SK-N-SH (cell line): ENCODE measurements at regions not wholly inside any gene's neighbourhood (a gene's known extent, or its start where the extent isn't known, plus 50 kb on each side); places are given as distances from the start of the nearest gene placed in this dataset.
"Not testable (repeated sequence)": the region's sequence is repeated elsewhere in the genome, so short reads cannot be mapped to it uniquely, and the experiment has no call there.

Source experiments
- CTCF ChIA-PET: fragments of 300-600, 350-600 bp; formaldehyde crosslinking; extraction: SDS; loops from one replicate; lab custom pipeline; 2021; lab: Yijun Ruan, JAX
- POLR2A ChIA-PET: fragments of 350-600 bp; sonication (Branson Sonifier 250); formaldehyde crosslinking; extraction: SDS; loops from one replicate; lab custom pipeline; 2020; ENCODE audit warnings: antibody characterized with exemption, inconsistent platforms; lab: Yijun Ruan, JAX
- DNase-seq: peaks from one replicate; pipeline ENCODE4 v3.0.0; 2012
- H2AFZ ChIP-seq: fragments of 200-600 bp; sonication (generic); 2 replicates; pipeline ENCODE4 v1.8.1; 2016; ENCODE audit warnings: antibody characterized with exemption, mild to moderate bottlenecking, low read depth
- H3F3A ChIP-seq: fragments of 200-600 bp; sonication (generic); replicated peaks from 2 replicates; pipeline ENCODE3; 2016; ENCODE audit warnings: antibody characterized with exemption, mild to moderate bottlenecking; ENCODE audit not compliant: insufficient read depth
- H3K27ac ChIP-seq, 2 experiments: fragments of 200-500 bp in 1 of 2; fragments of 200-600 bp in 1 of 2; sonication (Bioruptor generic) in 1 of 2; sonication (generic), shearing (Covaris generic) in 1 of 2; 2 replicates each; pipeline versions ENCODE4 v1.5.1 to v1.6.1; 2014 to 2016; ENCODE audit warnings: low read depth in 2 of 2, inconsistent platforms in 1 of 2, low read length in 1 of 2, mild to moderate bottlenecking in 1 of 2, mixed read lengths in 1 of 2
- H3K27me3 ChIP-seq: fragments of 200-600 bp; sonication (generic), shearing (Covaris generic); 2 replicates; pipeline ENCODE4 v1.6.1; 2016; ENCODE audit warnings: mixed run types; ENCODE audit not compliant: insufficient read depth
- H3K36me3 ChIP-seq, 2 experiments: fragments of 200-500 bp in 1 of 2; fragments of 200-600 bp in 1 of 2; sonication (Bioruptor generic) in 1 of 2; sonication (generic) in 1 of 2; replicated peaks in 1 of 2; 2 replicates each; pipeline versions ENCODE3 to v1.5.1; 2014 to 2016; ENCODE audit warnings: low read length in 1 of 2, mild to moderate bottlenecking in 1 of 2; ENCODE audit not compliant: insufficient read depth in 2 of 2, control insufficient read depth in 1 of 2
- H3K4me1 ChIP-seq, 2 experiments: fragments of 200-500 bp in 1 of 2; fragments of 200-600 bp in 1 of 2; sonication (Bioruptor generic) in 1 of 2; sonication (generic), shearing (Covaris generic) in 1 of 2; 2 replicates each; pipeline versions ENCODE4 v1.5.1 to v1.6.1; 2014 to 2016; ENCODE audit warnings: low read depth in 1 of 2, low read length in 1 of 2, mixed run types in 1 of 2; ENCODE audit not compliant: insufficient read depth in 2 of 2, control insufficient read depth in 1 of 2
- H3K4me2 ChIP-seq: fragments of 200-600 bp; sonication (generic), shearing (Covaris generic); 2 replicates; pipeline ENCODE4 v1.6.1; 2017; ENCODE audit warnings: mixed run types
- H3K4me3 ChIP-seq, 2 experiments: fragments of 200-500 bp in 1 of 2; fragments of 200-600 bp in 1 of 2; sonication (Bioruptor generic) in 1 of 2; sonication (generic), shearing (Covaris generic) in 1 of 2; 2 replicates each; pipeline versions ENCODE4 v1.5.1 to v1.8.1; 2014 to 2016; ENCODE audit warnings: low read depth in 2 of 2, inconsistent platforms in 1 of 2, low read length in 1 of 2, mild to moderate bottlenecking in 1 of 2, mixed read lengths in 1 of 2, moderate library complexity in 1 of 2
- H3K79me2 ChIP-seq: fragments of 200-600 bp; sonication (generic); 2 replicates; pipeline ENCODE4 v1.8.1; 2017; ENCODE audit warnings: mild to moderate bottlenecking; ENCODE audit not compliant: insufficient read depth
- H3K9ac ChIP-seq: fragments of 200-600 bp; sonication (generic); 2 replicates; pipeline ENCODE4 v1.6.1; 2017; ENCODE audit warnings: mixed run types
- H3K9me2 ChIP-seq: fragments of 200-600 bp; sonication (generic); 2 replicates; pipeline ENCODE4 v1.6.1; 2017; ENCODE audit warnings: mixed run types
- H3K9me3 ChIP-seq: fragments of 200-600 bp; sonication (generic); 2 replicates; pipeline ENCODE4 v1.6.1; 2017; ENCODE audit warnings: mixed run types, mild to moderate bottlenecking, moderate library complexity
- H4K20me1 ChIP-seq: fragments of 200-600 bp; sonication (generic); 2 replicates; pipeline ENCODE4 v1.6.1; 2017; ENCODE audit warnings: mild to moderate bottlenecking, mixed run types; ENCODE audit not compliant: insufficient read depth
- CHD2 ChIP-seq: fragments of 150-350 bp; IDR thresholded peaks from 2 replicates; pipeline ENCODE4 v1.6.1; 2018; ENCODE audit warnings: low read length; ENCODE audit not compliant: partially characterized antibody
- FOXJ3 ChIP-seq: sonication (generic); formaldehyde crosslinking; IDR thresholded peaks from 2 replicates; pipeline ENCODE4 v1.5.1; 2020; ENCODE audit warnings: mild to moderate bottlenecking, missing genetic modification reagents
- GABPA ChIP-seq: IDR thresholded peaks from 2 replicates; pipeline ENCODE4 v1.4.0; 2012; ENCODE audit warnings: low read depth, mild to moderate bottlenecking
- GATA2 ChIP-seq: sonication (generic); formaldehyde crosslinking; IDR thresholded peaks from 2 replicates; pipeline ENCODE4 v1.5.0; 2020; ENCODE audit warnings: mild to moderate bottlenecking, missing genetic modification reagents
- MEF2A ChIP-seq: IDR thresholded peaks from 2 replicates; pipeline ENCODE4 v1.4.0; 2012; ENCODE audit warnings: low read depth, borderline replicate concordance
- POLR2AphosphoS5 ChIP-seq: IDR thresholded peaks from 2 replicates; pipeline ENCODE4 v1.6.1; 2012; ENCODE audit warnings: low read depth, low read length
- RCOR1 ChIP-seq: fragments of 150-350 bp; IDR thresholded peaks from 2 replicates; pipeline ENCODE4 v1.6.1; 2017; ENCODE audit warnings: antibody characterized with exemption, low read length
- SMC3 ChIP-seq: IDR thresholded peaks from 2 replicates; pipeline ENCODE4 v1.6.1; 2012; ENCODE audit warnings: low read depth, low read length, improper control_type of control experiment
- YY1 ChIP-seq: IDR thresholded peaks from 2 replicates; pipeline ENCODE4 v1.4.0; 2012; ENCODE audit warnings: low read depth, mild to moderate bottlenecking
- WGBS: methylation state at CpG from one replicate; pipeline ENCODE4 v1.1.6; 2017; ENCODE audit warnings: low lambda C conversion rate; 5-methylcytosine and 5-hydroxymethylcytosine counted together
- TF ChIP-seq, protein P1 (sequence below): fragments of 200-600 bp; sonication (generic); IDR thresholded peaks from 2 replicates; pipeline ENCODE4 v1.6.1; 2017; ENCODE audit warnings: antibody characterized with exemption, mild to moderate bottlenecking, moderate library complexity

- no peaks in the 10 kb centered on the region for H3F3A ChIP-seq
- CTCF ChIA-PET, result no interaction called here
Measured at GRCh38 chr6:144969602-144970272, 684.6 kb downstream of the UTRN start.

GRCh38 chr6:144977250-144977864 is 692.2 kb downstream of the UTRN start:
- H3F3A ChIP-seq, H3K27me3 ChIP-seq, H3K27ac ChIP-seq, H3K4me1 ChIP-seq, H3K79me2 ChIP-seq, H2AFZ ChIP-seq, H3K4me2 ChIP-seq, H3K4me3 ChIP-seq, H3K9ac ChIP-seq, POLR2A ChIA-PET, H3K9me2 ChIP-seq, H3K9me3 ChIP-seq, H4K20me1 ChIP-seq, H3K36me3 ChIP-seq, DNase-seq: not testable (repeated sequence)
- CTCF ChIA-PET, result interaction anchor here (1.0 to 1.5 kb wide), 2 partner anchors 14 to 18 kb away, joined by 3 read pairs; no protein-coding TSS in a partner anchor
- 47% methylated on average over 6 of the region's 8 CpGs for WGBS

More at GRCh38 chr6:144969602-144970272, 684.6 kb downstream of the UTRN start:
- Histone ChIP-seq H3K4me1 (no peaks in the 10 kb centered on the region), H2AFZ (no peak overlapping the region), H3K9ac (no peak overlapping the region), H3K36me3 (no peaks in the 10 kb centered on the region), H3K9me2 (no peaks in the 10 kb centered on the region), H3K27me3 (no peaks in the 10 kb centered on the region), H3K4me3 (no peak overlapping the region), H3K9me3 (no peaks in the 10 kb centered on the region), H3K4me2 (no peak overlapping the region), H3K27ac (no peak overlapping the region), H3K79me2 (no peaks in the 10 kb centered on the region), H4K20me1 (no peaks in the 10 kb centered on the region)
- 57% methylated on average over 6 of the region's 6 CpGs for whole genome bisulfite sequencing
- TF ChIP-seq YY1, result no peak
- TF ChIP-seq FOXJ3 (CRISPR knock-in tag), result no peak
- TF ChIP-seq, protein P1, sequence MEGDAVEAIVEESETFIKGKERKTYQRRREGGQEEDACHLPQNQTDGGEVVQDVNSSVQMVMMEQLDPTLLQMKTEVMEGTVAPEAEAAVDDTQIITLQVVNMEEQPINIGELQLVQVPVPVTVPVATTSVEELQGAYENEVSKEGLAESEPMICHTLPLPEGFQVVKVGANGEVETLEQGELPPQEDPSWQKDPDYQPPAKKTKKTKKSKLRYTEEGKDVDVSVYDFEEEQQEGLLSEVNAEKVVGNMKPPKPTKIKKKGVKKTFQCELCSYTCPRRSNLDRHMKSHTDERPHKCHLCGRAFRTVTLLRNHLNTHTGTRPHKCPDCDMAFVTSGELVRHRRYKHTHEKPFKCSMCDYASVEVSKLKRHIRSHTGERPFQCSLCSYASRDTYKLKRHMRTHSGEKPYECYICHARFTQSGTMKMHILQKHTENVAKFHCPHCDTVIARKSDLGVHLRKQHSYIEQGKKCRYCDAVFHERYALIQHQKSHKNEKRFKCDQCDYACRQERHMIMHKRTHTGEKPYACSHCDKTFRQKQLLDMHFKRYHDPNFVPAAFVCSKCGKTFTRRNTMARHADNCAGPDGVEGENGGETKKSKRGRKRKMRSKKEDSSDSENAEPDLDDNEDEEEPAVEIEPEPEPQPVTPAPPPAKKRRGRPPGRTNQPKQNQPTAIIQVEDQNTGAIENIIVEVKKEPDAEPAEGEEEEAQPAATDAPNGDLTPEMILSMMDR, result no peak
- no peak for TF ChIP-seq GATA2 (CRISPR knock-in tag)
- no peak for TF ChIP-seq MEF2A
- TF ChIP-seq GABPA, result no peak
- no peak for TF ChIP-seq SMC3
- TF ChIP-seq RCOR1, result no peak
- no peak for TF ChIP-seq POLR2AphosphoS5
- no peak for TF ChIP-seq CHD2
- no peak for DNase-seq
- POLR2A ChIA-PET, result no interaction called here
